ENCODE measurements at regions not wholly inside any gene's neighbourhood (a gene's known extent, or its start where the extent isn't known, plus 50 kb on each side); places are given as distances from the start of the nearest gene placed in this dataset.

DNA sequence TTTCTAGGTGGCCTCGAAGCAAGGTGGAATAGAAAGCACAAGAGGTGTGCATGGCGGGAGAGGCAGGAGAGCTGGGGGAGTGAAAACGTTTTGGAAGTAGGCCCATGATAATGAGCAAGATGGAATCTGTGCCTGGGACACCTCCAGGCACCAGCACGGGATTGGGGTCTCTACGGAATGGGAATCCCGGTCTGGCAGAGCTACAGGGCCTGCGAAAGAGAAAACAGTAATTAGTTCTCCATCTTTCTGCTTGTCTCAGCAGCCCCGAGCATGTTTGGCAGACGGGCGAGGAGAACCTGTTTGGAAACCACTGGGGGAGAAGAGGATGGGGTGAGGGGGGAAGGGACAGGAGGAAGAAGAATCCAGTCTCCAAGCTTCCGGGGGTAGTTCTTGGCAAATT, 258.7 kb downstream of the SOX9 start (continued):
- no peak for TF ChIP-seq REST (IDR thresholded peaks at IDR 0.05)
- TF ChIP-seq KDM5A (IDR thresholded peaks at IDR 0.05): no peak
- no peak for TF ChIP-seq NPAS2 (CRISPR knock-in tag; IDR thresholded peaks at IDR 0.05; ENCODE audit: borderline replicate concordance)

DNA sequence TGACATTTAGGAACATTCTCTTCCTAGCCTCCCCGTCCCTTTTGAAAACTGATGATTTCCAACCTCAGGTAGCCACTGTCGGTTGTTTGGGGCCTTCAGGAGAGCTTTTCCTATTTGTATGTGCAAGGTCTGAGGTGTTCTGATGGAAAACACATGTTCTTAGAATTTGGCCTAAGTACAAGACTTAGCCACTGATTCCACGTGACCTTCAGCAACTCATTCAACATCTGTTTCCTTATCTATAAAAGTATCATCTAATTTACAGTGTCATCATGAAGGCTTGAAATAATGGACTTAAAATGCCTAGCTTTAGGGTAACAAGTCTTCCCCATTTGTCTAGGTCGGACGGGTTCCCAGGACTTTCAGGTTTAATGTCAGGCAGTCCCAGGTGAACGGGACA, 259.3 kb downstream of the SOX9 start:
- ChIA-PET POLR2A (no interaction called here), CTCF (interaction anchor here (0.5 to 2.3 kb wide), 7 partner anchors 9 to 160 kb away, joined by 3 to 9 read pairs (median 3); no protein-coding TSS in a partner anchor)
- H3K4me1 ChIP-seq: peaks cover 12% of the 10 kb centered on the region
- no peak overlapping the region for H3K4me2 ChIP-seq
- WGBS (ENCODE audit: missing lambda C conversion rate): 92% methylated on average over 6 of the region's 6 CpGs
- H3K4me3 ChIP-seq: no peak overlapping the region
- FAIRE-seq: peak; percentile 74
- no peaks in the 10 kb centered on the region for H3K9me3 ChIP-seq
- peak overlapping the region in 1 of 2 experiments; percentile 35; a peak in 1 of 6 replicates for H3K27ac ChIP-seq
- no peak for ATAC-seq
- TF ChIP-seq CBX2 (IDR thresholded peaks at IDR 0.05; ENCODE audit: borderline replicate concordance, low read depth): no peak
- TF ChIP-seq NPAS2 (CRISPR knock-in tag; IDR thresholded peaks at IDR 0.05; ENCODE audit: borderline replicate concordance): no peak
- no peak for TF ChIP-seq HDAC2 (IDR thresholded peaks at IDR 0.05)
- TF ChIP-seq RFX5 (IDR thresholded peaks at IDR 0.05): no peak
- TF ChIP-seq RAD21 (conservative IDR thresholded peaks at IDR 0.05 in 1 of 2, IDR thresholded peaks at IDR 0.05 in 1 of 2): no peak
- TF ChIP-seq NFE2L2 (conservative IDR thresholded peaks at IDR 0.05; ENCODE audit: low read length): no peak
- TF ChIP-seq ESRRA (IDR thresholded peaks at IDR 0.05; ENCODE audit: borderline replicate concordance, low read length): no peak
- no peak for TF ChIP-seq JUNB (IDR thresholded peaks at IDR 0.05)
- TF ChIP-seq ELK1 (IDR thresholded peaks at IDR 0.05; ENCODE audit: low read depth, low read length): no peak
- TF ChIP-seq KDM1A (IDR thresholded peaks at IDR 0.05; ENCODE audit: low read depth): no peak
- TF ChIP-seq MAX (IDR thresholded peaks at IDR 0.05): no peak
- TF ChIP-seq ZFP36 (IDR thresholded peaks at IDR 0.05; ENCODE audit: borderline replicate concordance, partially characterized antibody): no peak
- no peak for TF ChIP-seq ZC3H11A (IDR thresholded peaks at IDR 0.05)
- TF ChIP-seq POLR2AphosphoS2 (conservative IDR thresholded peaks at IDR 0.05; ENCODE audit: low read length): no peak
- no peak for TF ChIP-seq E2F6 (IDR thresholded peaks at IDR 0.05; ENCODE audit: borderline replicate concordance, low read depth)
- TF ChIP-seq RARB (CRISPR knock-in tag; IDR thresholded peaks at IDR 0.05): no peak
- TF ChIP-seq ATOH8 (CRISPR knock-in tag; IDR thresholded peaks at IDR 0.05; ENCODE audit: low read depth): no peak
- DNase-seq (ENCODE audit: low read depth in 1 of 2, low spot score in 1 of 2): no peak

DNA sequence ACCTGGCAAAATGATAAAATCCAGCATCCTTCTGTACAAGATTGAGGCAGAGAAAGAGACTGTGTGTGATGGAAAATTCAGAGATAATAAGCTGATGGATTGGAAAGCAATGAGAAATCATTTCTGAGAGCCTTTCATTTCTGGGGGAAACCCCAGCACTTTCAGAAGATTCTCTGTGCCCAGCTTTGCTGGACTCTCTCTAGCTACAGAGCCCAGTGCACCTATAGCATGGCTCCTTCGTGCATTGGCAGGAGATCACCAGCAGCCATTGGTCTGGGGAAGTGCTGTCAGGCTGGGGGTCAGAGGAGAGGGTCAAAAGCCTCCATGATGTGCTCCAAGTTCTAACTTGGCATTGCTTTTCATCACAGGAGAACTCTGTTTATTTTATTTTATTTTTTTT, 259.9 kb downstream of the SOX9 start:
- TF ChIP-seq ZFP36 (IDR thresholded peaks at IDR 0.05; ENCODE audit: borderline replicate concordance, partially characterized antibody): no peak
- no peak for TF ChIP-seq HOXB5 (CRISPR knock-in tag; IDR thresholded peaks at IDR 0.05)
- TF ChIP-seq, protein P1, sequence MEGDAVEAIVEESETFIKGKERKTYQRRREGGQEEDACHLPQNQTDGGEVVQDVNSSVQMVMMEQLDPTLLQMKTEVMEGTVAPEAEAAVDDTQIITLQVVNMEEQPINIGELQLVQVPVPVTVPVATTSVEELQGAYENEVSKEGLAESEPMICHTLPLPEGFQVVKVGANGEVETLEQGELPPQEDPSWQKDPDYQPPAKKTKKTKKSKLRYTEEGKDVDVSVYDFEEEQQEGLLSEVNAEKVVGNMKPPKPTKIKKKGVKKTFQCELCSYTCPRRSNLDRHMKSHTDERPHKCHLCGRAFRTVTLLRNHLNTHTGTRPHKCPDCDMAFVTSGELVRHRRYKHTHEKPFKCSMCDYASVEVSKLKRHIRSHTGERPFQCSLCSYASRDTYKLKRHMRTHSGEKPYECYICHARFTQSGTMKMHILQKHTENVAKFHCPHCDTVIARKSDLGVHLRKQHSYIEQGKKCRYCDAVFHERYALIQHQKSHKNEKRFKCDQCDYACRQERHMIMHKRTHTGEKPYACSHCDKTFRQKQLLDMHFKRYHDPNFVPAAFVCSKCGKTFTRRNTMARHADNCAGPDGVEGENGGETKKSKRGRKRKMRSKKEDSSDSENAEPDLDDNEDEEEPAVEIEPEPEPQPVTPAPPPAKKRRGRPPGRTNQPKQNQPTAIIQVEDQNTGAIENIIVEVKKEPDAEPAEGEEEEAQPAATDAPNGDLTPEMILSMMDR (IDR thresholded peaks at IDR 0.05): no peak
- TF ChIP-seq JUN (IDR thresholded peaks at IDR 0.05): no peak
- TF ChIP-seq CEBPB (IDR thresholded peaks at IDR 0.05): no peak
- TF ChIP-seq ZSCAN20 (CRISPR knock-in tag; IDR thresholded peaks at IDR 0.05): no peak
- no peak for TF ChIP-seq CBX8 (IDR thresholded peaks at IDR 0.05)
- no peak for TF ChIP-seq HEYL (CRISPR knock-in tag; IDR thresholded peaks at IDR 0.05)
- no peak for TF ChIP-seq PHF8 (IDR thresholded peaks at IDR 0.05; ENCODE audit: borderline replicate concordance, low read depth)
- no peak overlapping the region for H3K4me2 ChIP-seq
- CTCF ChIA-PET: interaction anchor here (0.5 to 2.3 kb wide), 7 partner anchors 8 to 259 kb away, joined by 3 to 9 read pairs (median 4); no protein-coding TSS in a partner anchor
- H3K4me1 ChIP-seq: peaks cover 17% of the 10 kb centered on the region
- no peak overlapping the region for H3K27ac ChIP-seq
- no peak for FAIRE-seq
- H3K9me3 ChIP-seq: no peaks in the 10 kb centered on the region
- no peak for ATAC-seq
- 93% methylated on average over 1 of the region's 1 CpG for WGBS (ENCODE audit: missing lambda C conversion rate)
- no peak for DNase-seq (ENCODE audit: low read depth in 1 of 2, low spot score in 1 of 2)
- POLR2A ChIA-PET: no interaction called here
- no peak overlapping the region for H3K4me3 ChIP-seq
